Suprapubic skin (tissue), 4 donors: ENCODE measurements at regions not wholly inside any gene's neighbourhood (a gene's known extent, or its start where the extent isn't known, plus 50 kb on each side); places are given as distances from the start of the nearest gene placed in this dataset.

Experiments used
- DNase-seq, 2 donors: peaks; one replicate each; pipeline ENCODE4 v3.0.0-alpha.2; 2019; ENCODE audit warnings: low spot score in 2 of 2
- H3K27ac ChIP-seq: fragments of 200-600 bp; sonication (generic); one replicate; pipeline ENCODE4 v1.5.1; 2019
- H3K27me3 ChIP-seq: fragments of 200-600 bp; sonication (generic); one replicate; pipeline ENCODE4 v1.5.1; 2019
- H3K36me3 ChIP-seq: fragments of 200-600 bp; sonication (generic); one replicate; pipeline ENCODE4 v1.5.1; 2019
- H3K4me1 ChIP-seq: fragments of 200-600 bp; sonication (generic); one replicate; pipeline ENCODE4 v1.5.1; 2019
- H3K4me3 ChIP-seq: fragments of 200-600 bp; sonication (generic); one replicate; pipeline ENCODE4 v1.5.1; 2019; ENCODE audit warnings: mild to moderate bottlenecking
- H3K9me3 ChIP-seq: fragments of 200-600 bp; sonication (generic); one replicate; pipeline ENCODE4 v1.5.1; 2019
- CTCF ChIP-seq, 2 donors: fragments of 200-600 bp in 1 of 2; fragments of 450-650 bp in 1 of 2; sonication (generic) in 1 of 2; IDR thresholded peaks; one replicate each; pipeline ENCODE4 v1.5.1; 2016 to 2019; ENCODE audit warnings: antibody characterized with exemption in 2 of 2, mild to moderate bottlenecking in 1 of 2, moderate library complexity in 1 of 2
- EP300 ChIP-seq: sonication (generic); formaldehyde crosslinking; IDR thresholded peaks from one replicate; pipeline ENCODE4 v1.6.1; 2017; ENCODE audit warnings: antibody characterized with exemption
- POLR2A ChIP-seq, 2 donors: fragments of 450-650 bp; IDR thresholded peaks; one replicate each; pipeline ENCODE4 v1.6.1; 2017; ENCODE audit warnings: antibody characterized with exemption in 2 of 2, mild to moderate bottlenecking in 2 of 2, moderate library complexity in 2 of 2
- POLR2AphosphoS5 ChIP-seq, 3 donors: sonication (generic); formaldehyde crosslinking; IDR thresholded peaks; one replicate each; pipeline ENCODE4 v1.6.1; 2017; ENCODE audit warnings: antibody characterized with exemption in 3 of 3
- WGBS: methylation state at CpG from one replicate; pipeline ENCODE4 v1.1.5; 2018; 5-methylcytosine and 5-hydroxymethylcytosine counted together

- H3K36me3 ChIP-seq, result no peaks in the 10 kb centered on the region
- H3K27me3 ChIP-seq, result peaks cover 2% of the 10 kb centered on the region
- DNase-seq, result no peak
- peak overlapping the region; percentile 39 for H3K4me3 ChIP-seq
- no peak overlapping the region for H3K27ac ChIP-seq
- no peak for TF ChIP-seq POLR2A (IDR thresholded peaks at IDR 0.05)
- no peak for TF ChIP-seq POLR2AphosphoS5 (IDR thresholded peaks at IDR 0.05)
- no peak for TF ChIP-seq CTCF (IDR thresholded peaks at IDR 0.05)
- TF ChIP-seq EP300, result no peak
- WGBS, result 39% methylated on average over 7 of the region's 7 CpGs
- H3K4me1 ChIP-seq, result peaks cover 33% of the 10 kb centered on the region
- no peaks in the 10 kb centered on the region for H3K9me3 ChIP-seq
Observed at GRCh38 chr4:53905276-53905940, 159.0 kb downstream of the CHIC2 start.

- Histone ChIP-seq H3K36me3 (no peaks in the 10 kb centered on the region), H3K27ac (no peak overlapping the region), H3K4me1 (peaks cover 23% of the 10 kb centered on the region), H3K9me3 (no peaks in the 10 kb centered on the region), H3K4me3 (no peak overlapping the region), H3K27me3 (peaks cover 2% of the 10 kb centered on the region)
- TF ChIP-seq CTCF (IDR thresholded peaks at IDR 0.05), result no peak
- TF ChIP-seq POLR2A (IDR thresholded peaks at IDR 0.05), result no peak
- TF ChIP-seq EP300, result no peak
- no peak for TF ChIP-seq POLR2AphosphoS5 (IDR thresholded peaks at IDR 0.05)
- 55% methylated on average over 2 of the region's 2 CpGs for WGBS
- DNase-seq, result no peak
Observed at GRCh38 chr4:53902786-53903185, 161.6 kb downstream of the CHIC2 start.

GRCh38 chr4:53900271-53900649, 164.1 kb downstream of the CHIC2 start:
- Histone ChIP-seq H3K4me3 (no peak overlapping the region), H3K27ac (no peak overlapping the region), H3K4me1 (peaks cover 6% of the 10 kb centered on the region), H3K27me3 (peaks cover 2% of the 10 kb centered on the region), H3K9me3 (no peaks in the 10 kb centered on the region), H3K36me3 (no peaks in the 10 kb centered on the region)
- no peak for DNase-seq
- WGBS, result 65% methylated on average over 3 of the region's 3 CpGs
- TF ChIP-seq POLR2A (IDR thresholded peaks at IDR 0.05) (no peak), EP300 (no peak)

- WGBS, result 30% methylated on average over 9 of the region's 9 CpGs
- DNase-seq, result no peak
- Histone ChIP-seq H3K4me1 (peaks cover 5% of the 10 kb centered on the region), H3K27me3 (peaks cover 2% of the 10 kb centered on the region), H3K27ac (no peak overlapping the region), H3K36me3 (no peaks in the 10 kb centered on the region), H3K4me3 (no peak overlapping the region), H3K9me3 (no peaks in the 10 kb centered on the region)
- TF ChIP-seq POLR2AphosphoS5 (IDR thresholded peaks at IDR 0.05), result no peak
Observed at GRCh38 chr4:53899586-53900270, 164.7 kb downstream of the CHIC2 start.

GRCh38 chr4:53895137-53895536, 169.3 kb downstream of the CHIC2 start:
- H3K27ac ChIP-seq, result no peak overlapping the region
- TF ChIP-seq EP300 (no peak), POLR2A (IDR thresholded peaks at IDR 0.05) (no peak), CTCF (IDR thresholded peaks at IDR 0.05) (no peak), POLR2AphosphoS5 (IDR thresholded peaks at IDR 0.05) (no peak)
- H3K4me3 ChIP-seq, result no peak overlapping the region
- H3K27me3 ChIP-seq, result no peaks in the 10 kb centered on the region
- H3K9me3 ChIP-seq, result no peaks in the 10 kb centered on the region
- WGBS, result 56% methylated on average over 3 of the region's 3 CpGs
- DNase-seq, result no peak
- no peaks in the 10 kb centered on the region for H3K36me3 ChIP-seq
- H3K4me1 ChIP-seq, result no peaks in the 10 kb centered on the region

GRCh38 chr4:53890461-53890860, 173.9 kb downstream of the CHIC2 start:
- no peak overlapping the region for H3K4me3 ChIP-seq
- WGBS, result 73% methylated on average over 4 of the region's 4 CpGs
- no peaks in the 10 kb centered on the region for H3K27me3 ChIP-seq
- TF ChIP-seq POLR2AphosphoS5 (IDR thresholded peaks at IDR 0.05) (no peak), POLR2A (IDR thresholded peaks at IDR 0.05) (no peak), EP300 (no peak)
- no peaks in the 10 kb centered on the region for H3K36me3 ChIP-seq
- H3K4me1 ChIP-seq, result no peaks in the 10 kb centered on the region
- no peak for DNase-seq
- H3K27ac ChIP-seq, result no peak overlapping the region
- H3K9me3 ChIP-seq, result no peaks in the 10 kb centered on the region
